Adrenal gland (tissue), 9 donors: ENCODE measurements at regions not wholly inside any gene's neighbourhood (a gene's known extent, or its start where the extent isn't known, plus 50 kb on each side); places are given as distances from the start of the nearest gene placed in this dataset.
"Not testable (repeated sequence)": the region's sequence is repeated elsewhere in the genome, so short reads cannot be mapped to it uniquely, and the experiment has no call there.

ENCODE experiments used
- DNase-seq, 7 donors: peaks; one replicate each; pipeline ENCODE4 v3.0.0-alpha.2; 2019 to 2020
- H3K27ac ChIP-seq, 5 donors: fragments of 200-600 bp; sonication (generic) in 4 of 5; 1 replicate in 3 of 5; 2 replicates in 2 of 5; pipeline versions ENCODE4 v1.5.1 to v1.8.0; 2016 to 2020; ENCODE audit warnings: mild to moderate bottlenecking in 1 of 5
- H3K27me3 ChIP-seq: fragments of 200-600 bp; 2 replicates; pipeline ENCODE4 v1.8.0; 2021
- H3K36me3 ChIP-seq, 2 donors: fragments of 200-600 bp; replicated peaks in 1 of 2; 1 replicate in 1 of 2; 2 replicates in 1 of 2; pipeline versions ENCODE4 v1.5.1 to v1.8.0; 2018 to 2022
- H3K4me1 ChIP-seq, 2 donors: fragments of 200-600 bp; replicated peaks in 1 of 2; 1 replicate in 1 of 2; 2 replicates in 1 of 2; pipeline versions ENCODE4 v1.5.1 to v1.8.0; 2018 to 2021
- H3K4me3 ChIP-seq, 4 donors: fragments of 200-600 bp; sonication (generic) in 3 of 4; one replicate each; pipeline ENCODE4 v1.5.1; 2016 to 2018
- H3K9me3 ChIP-seq, 3 donors: fragments of 200-600 bp; sonication (generic) in 1 of 3; replicated peaks in 1 of 3; 1 replicate in 2 of 3; 2 replicates in 1 of 3; pipeline versions ENCODE4 v1.5.1 to v1.8.0; 2016 to 2021
- CTCF ChIP-seq, 6 experiments: fragments of 450-650 bp in 4 of 6; fragments of 200-600 bp in 2 of 6; sonication (generic) in 1 of 6; IDR thresholded peaks; 1 replicate in 5 of 6; 2 replicates in 1 of 6; pipeline versions ENCODE4 v1.5.1 to v1.8.0; 2016 to 2021; ENCODE audit warnings: antibody characterized with exemption in 6 of 6, mild to moderate bottlenecking in 2 of 6, moderate library complexity in 1 of 6
- POLR2A ChIP-seq, 2 donors: fragments of 450-650 bp; IDR thresholded peaks; one replicate each; pipeline ENCODE4 v1.6.1; 2017; ENCODE audit warnings: antibody characterized with exemption in 2 of 2, mild to moderate bottlenecking in 2 of 2, moderate library complexity in 1 of 2
- WGBS, 4 donors: extraction: QIAGEN DNeasy Blood & Tissue Kit in 2 of 4; methylation state at CpG; one replicate each; pipeline versions ENCODE4 v1.1.5 to v1.1.7; 2013 to 2017; 5-methylcytosine and 5-hydroxymethylcytosine counted together
- intact Hi-C, 2 donors: fragments of 100-400 bp; cut with DNase I; formaldehyde crosslinking; loops; one replicate each; pipeline versions ENCODE4 v1.14.1 to v1.15.0; 2022 to 2023
- donor health status: healthy with polysubstance abuse.
- donor health status: Bipolar disorder and iron deficiency.
- donor health status: DM: yes; HTN: yes; CAD: no.
- donor health status: DM: no; HTN: no; CAD: no.
- donor health status: DM: no; HTN: no; CAD: no.

- Histone ChIP-seq H3K4me3 (no peak overlapping the region), H3K27me3 (no peaks in the 10 kb centered on the region), H3K9me3 (no peaks in the 10 kb centered on the region), H3K27ac (no peak overlapping the region), H3K36me3 (no peaks in the 10 kb centered on the region), H3K4me1 (peaks cover 0 to 10% of the 10 kb centered on the region in 2 donors)
- DNase-seq = no peak
- WGBS, 4 donors = 50 to 98% (median 84%) methylated on average over 1 of the region's 1 CpG
- TF ChIP-seq POLR2A (IDR thresholded peaks at IDR 0.05) = no peak
- no peak for TF ChIP-seq CTCF (IDR thresholded peaks at IDR 0.05)
- intact Hi-C loops = no loop called here
Measured at GRCh38 chr1:68918563-68918962, 421.7 kb upstream of the DEPDC1 start.

- H3K27ac ChIP-seq = no peak overlapping the region
- H3K27me3 ChIP-seq = no peaks in the 10 kb centered on the region
- H3K36me3 ChIP-seq = no peaks in the 10 kb centered on the region
- intact Hi-C loops = no loop called here
- peaks cover 0 to 10% of the 10 kb centered on the region in 2 donors for H3K4me1 ChIP-seq
- no peak for DNase-seq
- no peaks in the 10 kb centered on the region for H3K9me3 ChIP-seq
- H3K4me3 ChIP-seq = no peak overlapping the region
- 20 to 32% (median 28%) methylated on average over 1 of the region's 1 CpG for WGBS, 4 donors
- TF ChIP-seq POLR2A (IDR thresholded peaks at IDR 0.05) = no peak
- no peak for TF ChIP-seq CTCF (IDR thresholded peaks at IDR 0.05)
Measured at GRCh38 chr1:68919075-68919474, 422.2 kb upstream of the DEPDC1 start.

GRCh38 chr1:68923475-68924088 is 426.7 kb upstream of the DEPDC1 start:
- DNase-seq, H3K27ac ChIP-seq, H3K9me3 ChIP-seq, H3K36me3 ChIP-seq, H3K27me3 ChIP-seq, H3K4me1 ChIP-seq, intact Hi-C loops, H3K4me3 ChIP-seq: not testable (repeated sequence)
- WGBS, 4 donors = 93 to 97% (median 94%) methylated on average over 23 to 29 of the region's 30 CpGs

- TF ChIP-seq CTCF (IDR thresholded peaks at IDR 0.05) = no peak
- TF ChIP-seq POLR2A (IDR thresholded peaks at IDR 0.05) = no peak
- no peak for DNase-seq
- Histone ChIP-seq H3K4me3 (no peak overlapping the region), H3K27me3 (no peaks in the 10 kb centered on the region), H3K27ac (no peak overlapping the region), H3K36me3 (no peaks in the 10 kb centered on the region), H3K4me1 (no peaks in the 10 kb centered on the region), H3K9me3 (no peaks in the 10 kb centered on the region)
- intact Hi-C loops = no loop called here
- WGBS, 4 donors = 84 to 92% (median 89%) methylated on average over 1 of the region's 1 CpG
Measured at GRCh38 chr1:68930101-68930500, 433.2 kb upstream of the DEPDC1 start.

DNA sequence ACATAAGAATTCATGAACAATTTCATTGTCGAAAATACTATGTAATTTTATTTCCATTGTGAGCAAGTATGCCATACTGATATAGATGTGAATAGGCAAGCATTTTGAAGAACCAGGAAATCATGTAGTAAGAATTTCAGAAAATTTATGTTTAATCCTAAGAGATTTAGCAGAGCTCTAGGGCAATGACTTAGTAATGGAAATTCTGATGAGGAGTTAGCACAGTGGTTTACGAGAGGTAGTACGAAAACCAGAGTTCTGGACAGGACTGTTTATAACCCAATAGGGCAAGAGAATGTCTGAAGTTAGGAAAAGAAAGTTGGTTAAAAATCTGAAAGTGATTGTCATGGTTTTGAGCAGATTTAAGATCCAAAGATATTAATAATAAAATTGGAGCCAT is 439.6 kb upstream of the DEPDC1 start:
- no peak overlapping the region for H3K27ac ChIP-seq
- no peaks in the 10 kb centered on the region for H3K9me3 ChIP-seq
- no peaks in the 10 kb centered on the region for H3K4me1 ChIP-seq
- no peak overlapping the region for H3K4me3 ChIP-seq
- 66 to 90% (median 75%) methylated on average over 3 of the region's 3 CpGs for WGBS, 4 donors
- no peaks in the 10 kb centered on the region for H3K27me3 ChIP-seq
- no peaks in the 10 kb centered on the region for H3K36me3 ChIP-seq
- TF ChIP-seq POLR2A (IDR thresholded peaks at IDR 0.05) (no peak), CTCF (IDR thresholded peaks at IDR 0.05) (no peak)
- intact Hi-C loops = no loop called here
- no peak for DNase-seq
